K562 (cell line): ENCODE measurements at regions not wholly inside any gene's neighbourhood (a gene's known extent, or its start where the extent isn't known, plus 50 kb on each side); places are given as distances from the start of the nearest gene placed in this dataset.

Experiments used
- ATAC-seq: fragments of 200-7000 bp; cut with Tn5 transposase; 3 replicates; pipeline ENCODE4 v1.9.1; 2020; ENCODE audit warnings: moderate library complexity
- BruUV-seq: library from RNA; stranded (reverse); fragments of 400-500 nt; replicated peaks from 2 replicates; lab custom pipeline; 2021; lab: Mats Ljungman, UMichigan
- CTCF ChIA-PET: fragments of 300-600 bp; formaldehyde crosslinking; extraction: SDS; loops from one replicate; lab custom pipeline; 2021; ENCODE audit warnings: low intra/inter-chr PET ratio; lab: Yijun Ruan, JAX
- POLR2A ChIA-PET: fragments of 300-600, 350-650 bp; sonication (Branson Sonifier 250); formaldehyde crosslinking; extraction: SDS; loops from one replicate; lab custom pipeline; 2021; ENCODE audit warnings: antibody characterized with exemption, inconsistent platforms; lab: Yijun Ruan, JAX
- DNase-seq, 4 experiments: peaks; one replicate each; pipeline versions ENCODE4 v3.0.0 to v3.0.0-alpha.2; 2011 to 2018; ENCODE audit warnings: low spot score in 3 of 4, mixed read lengths in 3 of 4; ENCODE audit errors: extremely low read depth in 1 of 4
- FAIRE-seq: peaks from 2 replicates; lab custom pipeline; 2011; peaks lifted over from hg19 to GRCh38; lab: Jason Lieb, UNC
- H2AFZ ChIP-seq: 2 replicates; pipeline ENCODE4 v1.6.0; 2011; ENCODE audit warnings: low read depth, low read length, control low read depth, inconsistent platforms
- H3K27ac ChIP-seq: fragments of 200-600 bp; 3 replicates; pipeline ENCODE4 v1.8.0; 2011; ENCODE audit warnings: low read depth, mild to moderate bottlenecking, control low read depth, inconsistent platforms, low read length, moderate library complexity, mixed read lengths; ENCODE audit errors: extremely low read depth
- H3K27me3 ChIP-seq, 2 experiments: fragments of 300-600 bp in 1 of 2; 2 replicates in 1 of 2; 3 replicates in 1 of 2; pipeline versions ENCODE4 v1.6.0 to v1.8.0; 2011; ENCODE audit warnings: inconsistent platforms in 2 of 2, low read length in 2 of 2, mild to moderate bottlenecking in 1 of 2, mixed read lengths in 1 of 2, moderate library complexity in 1 of 2; ENCODE audit not compliant: control insufficient read depth in 2 of 2, insufficient read depth in 2 of 2
- H3K36me3 ChIP-seq: fragments of 300-600 bp; 3 replicates; pipeline ENCODE4 v1.8.0; 2011; ENCODE audit warnings: mild to moderate bottlenecking, low read length, inconsistent platforms; ENCODE audit not compliant: control insufficient read depth, insufficient read depth
- H3K4me1 ChIP-seq, 2 experiments: fragments of 200-600 bp in 1 of 2; replicated peaks in 1 of 2; 2 replicates in 1 of 2; 3 replicates in 1 of 2; pipeline versions ENCODE4 v1.5.1 to v1.8.0; 2011; ENCODE audit warnings: inconsistent platforms in 2 of 2, low read length in 2 of 2, mild to moderate bottlenecking in 1 of 2, mixed read lengths in 1 of 2, moderate library complexity in 1 of 2; ENCODE audit not compliant: control insufficient read depth in 2 of 2, insufficient read depth in 2 of 2
- H3K4me2 ChIP-seq: 2 replicates; pipeline ENCODE4 v1.6.1; 2011; ENCODE audit warnings: low read length, control low read depth, inconsistent platforms, mixed read lengths; ENCODE audit not compliant: insufficient read depth
- H3K4me3 ChIP-seq: fragments of 200-600 bp; sonication (generic), shearing (Covaris generic); 2 replicates; pipeline ENCODE4 v1.5.1; 2016; ENCODE audit warnings: control low read depth, inconsistent platforms
- H3K79me2 ChIP-seq: fragments of 200-600 bp; 3 replicates; pipeline ENCODE4 v1.8.0; 2011; ENCODE audit warnings: low read length, inconsistent platforms; ENCODE audit not compliant: control insufficient read depth, insufficient read depth
- H3K9ac ChIP-seq, 2 experiments: 2 replicates each; pipeline versions ENCODE4 v1.6.0 to v1.6.1; 2011; ENCODE audit warnings: low read depth in 2 of 2, low read length in 2 of 2, control low read depth in 1 of 2, inconsistent platforms in 1 of 2, mild to moderate bottlenecking in 1 of 2, mixed read lengths in 1 of 2; ENCODE audit not compliant: insufficient read depth in 1 of 2
- H3K9me1 ChIP-seq: one replicate; pipeline ENCODE4 v1.6.0; 2011; ENCODE audit warnings: inconsistent platforms, mild to moderate bottlenecking, low read length, moderate library complexity; ENCODE audit not compliant: control insufficient read depth, insufficient read depth
- H3K9me3 ChIP-seq: replicated peaks from 2 replicates; pipeline ENCODE4 v1.5.1; 2011; ENCODE audit warnings: low read depth, low read length, inconsistent platforms; ENCODE audit not compliant: control insufficient read depth, insufficient read depth
- H4K20me1 ChIP-seq: replicated peaks from 2 replicates; pipeline ENCODE4 v1.6.1; 2011; ENCODE audit warnings: low read length, inconsistent platforms, mixed read lengths; ENCODE audit not compliant: control insufficient read depth, insufficient read depth
- ARID2 ChIP-seq: fragments of 450-650 bp; IDR thresholded peaks from 2 replicates; pipeline ENCODE4 v1.6.1; 2017; ENCODE audit warnings: antibody characterized with exemption, mild to moderate bottlenecking
- DNMT1 ChIP-seq: fragments of 450-650 bp; IDR thresholded peaks from 2 replicates; pipeline ENCODE4 v1.6.1; 2016; ENCODE audit warnings: antibody characterized with exemption, mild to moderate bottlenecking
- EWSR1 ChIP-seq: fragments of 450-650 bp; IDR thresholded peaks from 2 replicates; pipeline ENCODE4 v1.6.1; 2018; ENCODE audit warnings: borderline replicate concordance, mild to moderate bottlenecking, low read depth, moderate library complexity; ENCODE audit not compliant: partially characterized antibody
- KLF1 ChIP-seq: fragments of 450-650 bp; IDR thresholded peaks from 2 replicates; pipeline ENCODE4 v1.6.1; 2016; ENCODE audit warnings: missing genetic modification characterization, missing compliant biosample characterization
- PHB2 ChIP-seq: fragments of 450-650 bp; IDR thresholded peaks from 2 replicates; pipeline ENCODE4 v1.6.1; 2017; ENCODE audit warnings: low read depth
- PTRF ChIP-seq: fragments of 450-650 bp; IDR thresholded peaks from 2 replicates; pipeline ENCODE4 v1.6.1; 2016; ENCODE audit warnings: mild to moderate bottlenecking, missing genetic modification characterization, missing compliant biosample characterization
- SETDB1 ChIP-seq: IDR thresholded peaks from one replicate; pipeline ENCODE4 v1.6.1; 2012; ENCODE audit warnings: low read length, control low read depth, inconsistent platforms
- SMARCA4 ChIP-seq: fragments of 450-650 bp; IDR thresholded peaks from 2 replicates; pipeline ENCODE4 v1.6.1; 2016
- SNAPC5 ChIP-seq: fragments of 250-450 bp; sonication (Bioruptor Pico); IDR thresholded peaks from 2 replicates; pipeline ENCODE4 v1.8.0; 2021; ENCODE audit warnings: moderate library complexity, mild to moderate bottlenecking, inconsistent platforms
- THAP12 ChIP-seq: fragments of 250-450 bp; sonication (Bioruptor Pico); IDR thresholded peaks from 2 replicates; pipeline ENCODE4 v1.9.0; 2021; ENCODE audit warnings: mild to moderate bottlenecking, inconsistent platforms
- ZFP1 ChIP-seq: fragments of 450-650 bp; formaldehyde crosslinking; IDR thresholded peaks from 2 replicates; pipeline ENCODE4 v1.4.0; 2020; ENCODE audit warnings: mild to moderate bottlenecking, mixed read lengths
- ZNF277 ChIP-seq: fragments of 250-450 bp; sonication (Bioruptor Pico); IDR thresholded peaks from 2 replicates; pipeline ENCODE4 v1.8.0; 2022; ENCODE audit warnings: inconsistent platforms, mild to moderate bottlenecking, moderate library complexity, borderline replicate concordance
- ZNF347 ChIP-seq: fragments of 450-650 bp; formaldehyde crosslinking; IDR thresholded peaks from 2 replicates; pipeline ENCODE4 v1.4.0; 2020; ENCODE audit warnings: low read depth, mild to moderate bottlenecking, moderate library complexity
- ZNF57 ChIP-seq: fragments of 450-650 bp; formaldehyde crosslinking; IDR thresholded peaks from 2 replicates; pipeline ENCODE4 v1.4.0; 2020; ENCODE audit warnings: mild to moderate bottlenecking, moderate library complexity
- WGBS: fragments of 100-300 bp; shearing (Covaris generic); methylation state at CpG from one replicate; pipeline ENCODE4 v1.1.6; 2016; ENCODE audit warnings: low coverage, mixed read lengths; ENCODE audit not compliant: insufficient coverage; ENCODE audit errors: missing lambda C conversion rate; 5-methylcytosine and 5-hydroxymethylcytosine counted together
- in situ Hi-C: fragments of 300-500 bp; cut with MboI; formaldehyde crosslinking; loops from 4 replicates; pipeline ENCODE4 v1.15.0; 2018; ENCODE audit warnings: inconsistent platforms, mixed read lengths
- intact Hi-C: fragments of 100-400 bp; cut with micrococcal nuclease; formaldehyde crosslinking; loops from 2 replicates; pipeline ENCODE4 v1.14.2; 2022

- TF ChIP-seq ZNF277 (CRISPR knock-in tag) = no peak
Measured at GRCh38 chr2:126189527-126189926, 466.4 kb upstream of the GYPC start (continued).

GRCh38 chr2:126200538-126200937, 455.4 kb upstream of the GYPC start:
- H3K27me3 ChIP-seq = no peaks in the 10 kb centered on the region
- DNase-seq (no peak), ATAC-seq (no peak), FAIRE-seq (no peak)
- no peaks in the 10 kb centered on the region for H3K4me1 ChIP-seq
- no peak overlapping the region for H3K4me3 ChIP-seq
- ChIA-PET CTCF (no interaction called here), POLR2A (no interaction called here)
- H3K9ac ChIP-seq = no peak overlapping the region
- no peaks in the 10 kb centered on the region for H3K9me1 ChIP-seq
- no peaks in the 10 kb centered on the region for H3K36me3 ChIP-seq
- no peaks in the 10 kb centered on the region for H3K79me2 ChIP-seq
- H2AFZ ChIP-seq = no peak overlapping the region
- intact Hi-C loops = no loop called here
- WGBS = 0% methylated on average over 3 of the region's 3 CpGs
- in situ Hi-C loops = no loop called here
- H4K20me1 ChIP-seq = no peaks in the 10 kb centered on the region
- H3K27ac ChIP-seq = no peak overlapping the region
- no peaks in the 10 kb centered on the region for H3K9me3 ChIP-seq
- TF ChIP-seq PHB2 (no peak), THAP12 (CRISPR knock-in tag) (no peak), EWSR1 (no peak), DNMT1 (no peak), KLF1 (tag) (no peak), ZNF57 (CRISPR knock-in tag) (no peak), SETDB1 (no peak), ZNF347 (CRISPR knock-in tag) (no peak), SNAPC5 (CRISPR knock-in tag) (no peak), PTRF (no peak), ARID2 (no peak), ZFP1 (CRISPR knock-in tag) (no peak), SMARCA4 (no peak)
- H3K4me2 ChIP-seq = no peak overlapping the region
- BruUV-seq = no TSS peak
